ENCODE measurements at regions not wholly inside any gene's neighbourhood (a gene's known extent, or its start where the extent isn't known, plus 50 kb on each side); places are given as distances from the start of the nearest gene placed in this dataset.

GRCh38 chr5:171509467-171509866 lies 90.0 kb downstream of the FGF18 start:
- DNase-seq, result no peak

GRCh38 chr5:171512397-171512796 lies 93.0 kb downstream of the FGF18 start:
- DNase-seq, result no peak

- DNase-seq, result no peak
Observed at GRCh38 chr5:171513591-171513990, 94.1 kb downstream of the FGF18 start.

- DNase-seq, result no peak
Observed at GRCh38 chr5:171518916-171519315, 99.5 kb downstream of the FGF18 start.

- no peak for DNase-seq
Observed at GRCh38 chr5:171520300-171521174, 101.1 kb downstream of the FGF18 start.

GRCh38 chr5:171521219-171521633 lies 101.8 kb downstream of the FGF18 start:
- peak in 9 of 58 donors; percentile 1 to 34 (median 14) for DNase-seq

GRCh38 chr5:171521679-171522078 lies 102.2 kb downstream of the FGF18 start:
- DNase-seq, result no peak

DNA sequence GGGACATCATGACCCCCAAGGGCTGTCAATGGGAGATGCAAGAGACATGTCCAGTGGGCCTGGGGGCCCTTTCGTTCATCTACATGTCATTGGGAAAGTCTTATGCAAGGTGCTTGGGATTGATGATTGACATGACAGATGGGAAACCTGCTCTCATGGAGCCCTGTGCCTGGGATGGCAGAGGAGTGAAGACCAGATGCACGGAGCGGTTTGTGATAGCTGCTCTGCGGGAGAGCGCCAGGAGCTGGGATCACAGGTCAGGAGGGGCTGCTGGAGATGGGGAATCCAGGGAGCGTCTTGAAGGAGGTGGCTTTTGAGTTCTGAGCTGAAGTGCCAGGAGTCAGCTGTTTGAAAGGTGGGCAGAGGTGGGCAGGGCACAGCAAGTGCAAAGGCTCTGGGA lies 104.3 kb downstream of the FGF18 start:
- no peak for DNase-seq

GRCh38 chr5:171524466-171524865 lies 105.0 kb downstream of the FGF18 start:
- DNase-seq, result peak in 9 of 58 donors; percentile 1 to 24 (median 12)

DNA sequence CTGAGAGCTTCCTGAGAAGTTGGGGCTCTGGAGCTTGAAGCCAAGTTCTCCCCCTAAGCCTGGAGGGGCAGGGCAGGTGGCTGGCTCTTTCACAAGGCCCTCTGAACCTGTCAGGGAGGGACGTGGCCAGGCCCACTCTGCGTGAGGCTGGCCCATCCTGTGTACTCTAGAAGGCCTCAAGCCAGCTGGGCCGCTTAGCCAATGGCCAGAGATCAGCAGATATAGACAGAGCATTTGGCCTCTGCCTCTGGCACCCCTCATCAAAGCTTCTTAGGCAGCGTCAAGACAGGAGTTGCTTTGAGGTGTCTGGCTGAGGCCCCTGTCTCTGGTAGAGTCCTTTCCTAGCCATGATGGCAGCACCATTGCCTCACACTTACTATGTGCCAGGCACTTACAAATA lies 105.6 kb downstream of the FGF18 start:
- DNase-seq, result no peak

DNA sequence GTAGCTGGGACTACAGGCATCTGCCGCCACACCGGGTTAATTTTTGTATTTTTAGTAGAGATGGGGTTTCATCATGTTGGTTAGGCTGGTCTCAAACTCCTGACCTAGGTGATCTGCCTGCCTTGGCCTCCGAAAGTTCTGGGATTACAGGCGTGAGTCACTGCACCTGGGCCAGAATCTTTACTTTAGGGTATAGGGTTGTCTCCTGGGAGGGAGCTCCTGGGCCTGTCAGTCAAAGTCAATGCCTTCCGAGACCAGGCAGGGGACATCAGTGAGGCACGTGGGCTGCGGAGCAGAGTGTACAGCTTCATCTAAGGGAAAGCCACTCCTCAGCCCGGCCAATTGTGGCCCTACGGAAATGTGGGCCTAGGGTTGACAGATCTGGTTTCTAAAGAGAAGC lies 108.6 kb downstream of the FGF18 start:
- DNase-seq, result no peak

DNA sequence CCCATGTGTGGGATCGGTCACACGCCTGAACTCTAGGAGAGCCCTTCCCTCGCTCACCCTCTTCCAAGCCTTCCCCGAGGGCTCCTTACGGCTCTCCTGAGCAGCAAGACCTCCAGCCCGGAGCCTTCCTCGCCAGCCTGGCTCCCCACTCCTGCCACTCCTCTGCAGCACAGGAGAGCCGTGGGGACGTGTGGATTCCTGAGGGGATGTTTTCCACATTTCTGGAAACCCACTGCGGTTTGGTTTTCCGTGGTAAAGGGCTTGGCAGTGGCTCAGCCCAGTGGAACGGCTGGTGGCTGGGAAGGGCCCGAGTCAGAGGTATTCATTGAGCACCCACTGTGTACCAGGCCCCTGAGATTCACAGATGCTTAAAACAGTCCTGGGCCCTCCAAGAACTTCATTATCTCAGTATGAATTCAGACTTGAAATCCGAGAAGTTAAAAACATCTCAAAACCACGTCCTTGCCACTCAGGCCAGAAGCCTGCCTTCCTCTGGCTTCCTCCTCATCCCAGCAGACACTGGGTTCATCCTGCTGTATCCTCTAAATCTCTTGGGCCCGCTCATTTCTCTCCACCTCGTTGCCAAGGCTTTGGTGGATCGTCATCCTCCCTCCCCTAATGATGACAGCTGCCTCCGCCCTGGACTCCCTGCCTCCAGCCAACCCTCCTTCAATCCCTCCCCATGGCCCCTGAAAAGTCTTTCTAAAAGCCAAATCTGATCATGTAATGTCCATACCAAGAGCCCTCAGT lies 109.6 kb downstream of the FGF18 start:
- no peak for DNase-seq

GRCh38 chr5:171531638-171532037 lies 112.2 kb downstream of the FGF18 start:
- DNase-seq, result no peak

- no peak for DNase-seq
Observed at GRCh38 chr5:171533153-171533552, 113.7 kb downstream of the FGF18 start.

DNA sequence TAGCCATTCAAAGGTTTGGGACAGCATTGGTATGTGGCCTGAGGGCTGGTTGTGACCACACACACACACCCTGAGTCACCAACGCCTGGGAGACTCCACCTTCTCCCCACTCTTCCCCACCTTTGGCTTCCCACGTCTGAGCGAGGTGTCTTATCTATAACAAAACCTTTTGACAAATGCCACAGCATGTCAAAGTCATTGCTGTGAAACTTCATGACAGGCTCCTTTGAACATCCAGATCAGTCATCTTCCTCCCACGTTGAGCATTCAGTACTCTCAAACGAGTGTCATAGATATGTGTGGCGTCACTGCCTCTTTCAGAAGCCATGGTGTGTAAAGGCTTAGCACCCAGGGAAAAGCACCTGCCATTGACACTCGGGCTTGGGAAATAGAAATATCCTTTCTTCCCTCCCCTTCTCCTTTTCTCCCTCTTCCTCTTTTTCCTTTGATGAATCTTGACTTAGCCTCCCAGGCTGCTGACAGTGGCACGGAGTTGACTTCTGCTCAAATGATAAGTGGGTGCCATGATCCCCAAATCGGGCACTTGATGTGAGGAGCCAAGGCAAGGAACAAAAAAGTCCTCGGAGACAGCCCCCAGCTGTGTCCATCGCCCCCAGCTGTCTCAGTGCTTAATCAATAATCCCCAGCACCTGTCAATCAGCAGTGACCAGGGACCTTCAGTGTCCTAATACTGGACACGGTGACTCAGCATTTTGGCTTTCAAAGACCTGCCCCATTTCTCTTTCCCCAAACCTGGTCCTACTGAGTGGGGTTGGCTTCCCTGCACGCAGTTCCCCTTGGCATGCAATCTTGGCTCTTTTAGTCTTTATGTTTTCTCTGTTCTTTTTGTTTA lies 114.8 kb downstream of the FGF18 start:
- no peak for DNase-seq

GRCh38 chr5:171535162-171535561 lies 115.7 kb downstream of the FGF18 start:
- no peak for DNase-seq

DNA sequence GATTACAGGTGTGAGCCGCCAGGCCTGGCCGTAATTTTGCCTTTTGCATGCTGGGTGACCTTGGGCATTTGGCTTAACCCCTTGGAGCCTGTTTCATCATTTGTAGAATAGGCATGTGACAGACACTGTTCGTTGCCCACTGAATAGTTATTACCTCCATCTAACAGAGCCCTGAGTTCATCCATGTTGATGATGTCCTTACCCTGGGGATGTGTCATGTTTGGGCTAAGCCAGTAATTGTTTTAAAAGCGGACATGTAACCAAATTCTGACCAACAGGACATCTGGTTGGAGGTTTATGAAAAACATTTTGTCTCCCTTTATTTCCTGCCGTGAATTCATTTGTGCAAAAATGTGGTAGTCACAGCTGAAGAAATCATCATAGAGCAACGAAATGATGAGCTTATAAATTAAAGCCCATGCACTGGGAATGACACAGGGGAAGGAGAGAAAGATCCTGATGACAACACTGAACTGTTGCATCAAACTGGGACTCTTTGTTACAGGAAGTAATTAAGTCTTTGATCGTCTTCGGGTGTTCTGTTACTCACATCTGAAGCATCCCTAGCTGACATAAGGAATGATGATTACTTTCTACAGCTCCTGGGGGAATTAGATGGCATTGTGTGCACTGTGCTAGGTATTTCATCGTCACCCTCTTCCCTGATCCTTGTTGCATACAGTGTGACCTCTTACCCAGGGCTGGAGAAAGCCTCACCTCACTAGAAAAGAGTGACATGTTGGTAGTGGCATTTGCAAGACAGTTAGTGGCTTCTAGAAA lies 117.8 kb downstream of the FGF18 start:
- DNase-seq, result no peak

GRCh38 chr5:171537923-171538537 lies 118.6 kb downstream of the FGF18 start:
- no peak for DNase-seq

DNA sequence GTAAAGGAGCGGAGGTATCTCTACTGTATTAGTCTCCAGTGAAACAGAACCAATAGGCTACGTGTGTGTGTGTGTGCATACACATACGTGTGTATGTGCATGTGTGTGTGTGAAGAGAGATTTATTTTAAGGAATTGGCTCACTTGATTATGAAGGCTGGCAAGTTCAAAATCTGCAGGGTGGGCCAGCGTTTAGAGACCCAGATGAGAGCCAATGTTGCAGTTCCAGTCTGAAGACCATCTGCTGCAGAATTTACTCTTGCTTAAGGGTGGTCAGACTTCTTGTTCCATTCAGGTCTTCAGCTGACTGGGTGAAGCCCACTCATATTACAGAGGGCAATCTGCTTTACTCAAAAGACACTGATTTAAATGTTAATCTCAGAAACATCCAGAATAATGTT lies 119.2 kb downstream of the FGF18 start:
- no peak for DNase-seq

GRCh38 chr5:171540865-171541264 lies 121.4 kb downstream of the FGF18 start:
- no peak for DNase-seq
